ENCODE measurements at regions not wholly inside any gene's neighbourhood (a gene's known extent, or its start where the extent isn't known, plus 50 kb on each side); places are given as distances from the start of the nearest gene placed in this dataset.

GRCh38 chr1:104403883-104404282 is 654.2 kb downstream of the AMY1C start:
- Histone ChIP-seq H3K4me3 (no peak overlapping the region), H3K36me3 (no peaks in the 10 kb centered on the region), H3K9me3 (no peaks in the 10 kb centered on the region), H3K27me3 (replicated peaks; ENCODE audit: insufficient read depth) (no peaks in the 10 kb centered on the region), H3K4me1 (ENCODE audit: control insufficient read depth in 1 of 2, low read depth in 2 of 2) (no peaks in the 10 kb centered on the region), H3K27ac (no peak overlapping the region)
- ATAC-seq (ENCODE audit: insufficient number of reproducible peaks, low FRiP score, low read depth), result no peak
- no peak for DNase-seq (ENCODE audit: low spot score)
- TF ChIP-seq, protein P1, sequence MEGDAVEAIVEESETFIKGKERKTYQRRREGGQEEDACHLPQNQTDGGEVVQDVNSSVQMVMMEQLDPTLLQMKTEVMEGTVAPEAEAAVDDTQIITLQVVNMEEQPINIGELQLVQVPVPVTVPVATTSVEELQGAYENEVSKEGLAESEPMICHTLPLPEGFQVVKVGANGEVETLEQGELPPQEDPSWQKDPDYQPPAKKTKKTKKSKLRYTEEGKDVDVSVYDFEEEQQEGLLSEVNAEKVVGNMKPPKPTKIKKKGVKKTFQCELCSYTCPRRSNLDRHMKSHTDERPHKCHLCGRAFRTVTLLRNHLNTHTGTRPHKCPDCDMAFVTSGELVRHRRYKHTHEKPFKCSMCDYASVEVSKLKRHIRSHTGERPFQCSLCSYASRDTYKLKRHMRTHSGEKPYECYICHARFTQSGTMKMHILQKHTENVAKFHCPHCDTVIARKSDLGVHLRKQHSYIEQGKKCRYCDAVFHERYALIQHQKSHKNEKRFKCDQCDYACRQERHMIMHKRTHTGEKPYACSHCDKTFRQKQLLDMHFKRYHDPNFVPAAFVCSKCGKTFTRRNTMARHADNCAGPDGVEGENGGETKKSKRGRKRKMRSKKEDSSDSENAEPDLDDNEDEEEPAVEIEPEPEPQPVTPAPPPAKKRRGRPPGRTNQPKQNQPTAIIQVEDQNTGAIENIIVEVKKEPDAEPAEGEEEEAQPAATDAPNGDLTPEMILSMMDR (IDR thresholded peaks at IDR 0.05), result no peak

DNA sequence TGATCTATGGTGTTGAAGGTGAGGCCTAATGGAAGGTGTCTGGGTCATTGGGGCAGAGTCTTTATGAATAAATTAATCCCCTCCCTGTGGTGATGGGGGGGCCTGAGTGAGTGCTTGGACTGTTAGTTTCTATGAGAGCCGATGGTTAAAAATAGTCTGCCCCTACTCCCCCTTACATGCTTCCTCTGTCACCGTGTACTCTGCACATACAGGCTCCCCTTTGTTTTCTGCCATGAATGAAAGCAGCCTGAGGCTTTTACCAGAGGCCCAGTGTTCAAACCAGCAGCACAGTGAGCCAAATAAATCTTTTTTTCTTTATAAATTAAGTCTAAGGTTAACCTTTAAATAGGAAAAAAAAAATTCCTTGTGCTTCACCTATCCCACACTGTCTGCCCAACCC is 657.0 kb downstream of the AMY1C start:
- Histone ChIP-seq H3K4me3 (no peak overlapping the region), H3K9me3 (no peaks in the 10 kb centered on the region), H3K4me1 (ENCODE audit: control insufficient read depth in 1 of 2, low read depth in 2 of 2) (no peaks in the 10 kb centered on the region), H3K27me3 (replicated peaks; ENCODE audit: insufficient read depth) (no peaks in the 10 kb centered on the region), H3K27ac (no peak overlapping the region), H3K36me3 (no peaks in the 10 kb centered on the region)
- ATAC-seq (ENCODE audit: insufficient number of reproducible peaks, low FRiP score, low read depth) (no peak), DNase-seq (ENCODE audit: low spot score) (no peak)
- TF ChIP-seq, protein P1 (IDR thresholded peaks at IDR 0.05), result no peak

- no peak overlapping the region for H3K4me3 ChIP-seq
- ATAC-seq (ENCODE audit: insufficient number of reproducible peaks, low FRiP score, low read depth), result no peak
Measured at GRCh38 chr1:104408268-104408667, 658.6 kb downstream of the AMY1C start.

DNA sequence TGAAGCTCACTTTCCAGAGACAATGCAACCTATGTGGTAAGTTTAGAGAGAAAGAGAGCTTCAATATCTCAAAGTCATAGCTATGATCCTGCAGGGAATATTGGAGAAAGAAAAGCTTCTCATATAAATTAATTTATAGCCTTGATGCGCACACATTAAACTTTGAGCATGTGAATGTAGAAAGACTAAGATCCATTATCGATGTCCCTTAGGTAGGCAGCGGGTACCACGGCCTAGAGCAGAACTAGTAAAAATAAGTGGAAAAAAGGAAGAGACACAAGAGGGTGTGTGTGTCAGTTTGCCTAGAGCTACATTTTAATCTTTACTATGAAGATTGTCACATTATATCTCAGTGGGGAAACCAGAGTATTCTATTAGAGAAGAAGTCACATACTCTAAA is 685.6 kb downstream of the AMY1C start:
- no peaks in the 10 kb centered on the region for H3K9me3 ChIP-seq
- no peaks in the 10 kb centered on the region for H3K36me3 ChIP-seq
- TF ChIP-seq, protein P1 (IDR thresholded peaks at IDR 0.05), result no peak
- no peak overlapping the region for H3K27ac ChIP-seq
- H3K4me1 ChIP-seq (ENCODE audit: control insufficient read depth in 1 of 2, low read depth in 2 of 2), result no peaks in the 10 kb centered on the region
- ATAC-seq (ENCODE audit: insufficient number of reproducible peaks, low FRiP score, low read depth) (no peak), DNase-seq (ENCODE audit: low spot score) (no peak)
- H3K4me3 ChIP-seq, result no peak overlapping the region
- H3K27me3 ChIP-seq (replicated peaks; ENCODE audit: insufficient read depth), result no peaks in the 10 kb centered on the region

More at GRCh38 chr1:104408268-104408667, 658.6 kb downstream of the AMY1C start:
- Histone ChIP-seq H3K9me3 (no peaks in the 10 kb centered on the region), H3K27me3 (replicated peaks; ENCODE audit: insufficient read depth) (no peaks in the 10 kb centered on the region), H3K36me3 (no peaks in the 10 kb centered on the region), H3K27ac (no peak overlapping the region), H3K4me1 (ENCODE audit: control insufficient read depth in 1 of 2, low read depth in 2 of 2) (no peaks in the 10 kb centered on the region)
- DNase-seq (ENCODE audit: low spot score), result no peak
- TF ChIP-seq, protein P1 (IDR thresholded peaks at IDR 0.05), result no peak

GRCh38 chr1:104440011-104440410 is 690.3 kb downstream of the AMY1C start:
- no peak for DNase-seq (ENCODE audit: low spot score)
- no peak overlapping the region for H3K27ac ChIP-seq
- no peaks in the 10 kb centered on the region for H3K4me1 ChIP-seq (ENCODE audit: control insufficient read depth in 1 of 2, low read depth in 2 of 2)
- no peak for ATAC-seq (ENCODE audit: insufficient number of reproducible peaks, low FRiP score, low read depth)
- H3K4me3 ChIP-seq, result no peak overlapping the region
- H3K9me3 ChIP-seq, result no peaks in the 10 kb centered on the region
- no peaks in the 10 kb centered on the region for H3K36me3 ChIP-seq
- H3K27me3 ChIP-seq (replicated peaks; ENCODE audit: insufficient read depth), result no peaks in the 10 kb centered on the region
- TF ChIP-seq, protein P1 (IDR thresholded peaks at IDR 0.05), result no peak

Data from thoracic aorta (tissue), 2 donors.